ENCODE measurements at regions not wholly inside any gene's neighbourhood (a gene's known extent, or its start where the extent isn't known, plus 50 kb on each side); places are given as distances from the start of the nearest gene placed in this dataset.

DNA sequence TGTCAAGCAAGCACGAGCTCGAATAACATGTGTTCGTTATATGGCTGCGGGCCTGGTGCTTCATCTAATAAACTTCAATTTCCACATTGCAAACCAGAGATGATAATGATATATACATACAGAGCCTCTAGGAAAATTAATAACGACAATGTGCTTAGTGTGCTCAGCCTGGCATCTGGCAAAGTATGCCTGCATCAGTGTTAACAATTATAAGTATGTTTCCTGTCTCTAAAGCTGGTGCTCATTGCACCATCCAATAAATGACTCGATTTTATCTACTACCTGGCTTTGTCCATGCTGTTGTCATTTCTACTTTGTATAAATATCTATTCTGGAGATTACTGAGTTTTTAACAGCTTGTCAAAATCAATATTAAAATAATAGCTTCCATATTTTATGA, 1402.6 kb downstream of the MRPL39 start:
- no peak for FAIRE-seq

DNA sequence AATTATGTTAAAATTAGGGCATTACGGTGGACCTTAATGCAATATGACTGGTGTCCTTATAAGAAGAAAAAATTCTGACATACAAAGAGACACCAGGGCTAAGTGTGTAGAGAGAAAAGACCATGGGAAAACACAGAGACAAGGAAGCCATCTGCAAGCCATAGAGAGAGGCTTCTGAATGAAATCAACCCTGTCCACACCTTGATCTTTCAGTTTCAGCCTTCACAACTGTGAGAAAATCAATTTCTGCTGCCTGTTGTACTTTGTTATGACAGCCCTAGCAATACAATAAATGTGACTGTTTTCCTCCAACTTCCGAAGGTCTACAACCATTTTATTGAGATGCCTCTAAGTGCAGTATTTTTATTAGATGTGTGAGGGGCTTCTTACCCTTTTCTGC, 1407.2 kb downstream of the MRPL39 start:
- FAIRE-seq = no peak

DNA sequence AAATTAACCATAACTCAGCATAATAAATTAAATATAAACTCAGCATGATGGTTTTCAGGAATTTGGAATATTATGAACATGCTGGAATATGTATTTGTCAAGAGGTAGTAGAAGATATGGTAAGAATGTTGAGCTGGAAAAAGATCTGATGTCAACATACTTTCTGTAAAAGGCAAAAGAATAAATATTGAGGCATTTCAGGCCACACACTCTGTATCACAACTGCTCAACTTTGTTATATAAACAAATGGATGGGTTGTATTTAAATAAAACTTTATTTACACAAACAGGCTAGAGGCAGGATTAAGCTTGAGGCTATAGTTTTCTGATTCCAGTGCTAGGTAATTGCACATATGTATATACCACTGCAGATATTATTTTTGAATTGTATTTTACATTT, 1409.4 kb downstream of the MRPL39 start:
- FAIRE-seq = no peak

DNA sequence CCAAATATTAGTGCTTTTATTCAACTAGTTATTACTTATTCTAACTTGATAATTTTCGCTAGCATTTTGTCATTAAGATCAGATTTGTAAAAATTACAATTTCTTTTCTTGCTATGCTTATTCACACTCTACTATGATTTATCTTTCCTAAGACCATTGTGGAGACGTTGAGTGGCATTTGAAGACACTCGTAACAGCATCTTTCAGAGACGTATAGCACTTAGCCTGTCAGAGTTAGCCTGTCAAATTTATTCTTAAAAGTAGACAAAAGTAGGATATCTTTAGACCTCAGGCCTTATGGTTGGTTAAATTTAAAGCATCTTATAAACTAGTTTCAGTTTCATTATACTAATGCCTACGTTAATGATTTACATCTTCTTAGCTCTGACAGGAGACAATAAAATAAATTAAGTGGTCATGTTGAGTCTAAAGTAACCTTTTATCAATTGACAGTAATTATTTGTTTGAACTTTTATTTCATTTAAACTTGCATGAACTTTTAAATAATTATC, 1410.1 kb downstream of the MRPL39 start:
- FAIRE-seq = peak; percentile 37

DNA sequence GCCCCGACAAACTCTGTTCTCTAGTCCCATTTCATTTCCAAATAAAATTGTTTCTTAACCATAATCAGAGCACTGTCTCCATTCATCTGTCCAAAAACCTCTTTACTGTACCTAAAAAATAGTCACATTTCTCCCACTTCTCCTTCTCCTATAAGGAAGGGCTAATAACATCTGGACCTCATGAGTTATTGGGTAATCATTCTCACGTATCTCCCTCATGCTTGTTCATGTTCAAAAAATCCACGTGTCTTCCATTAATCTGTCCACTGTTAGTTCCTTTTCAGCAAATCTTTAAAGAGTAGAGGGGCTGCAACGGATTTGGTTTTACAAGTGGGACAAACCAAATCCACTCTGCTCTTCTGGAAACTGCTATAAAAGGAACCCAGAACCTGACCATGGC, 1418.8 kb downstream of the MRPL39 start:
- FAIRE-seq = no peak

DNA sequence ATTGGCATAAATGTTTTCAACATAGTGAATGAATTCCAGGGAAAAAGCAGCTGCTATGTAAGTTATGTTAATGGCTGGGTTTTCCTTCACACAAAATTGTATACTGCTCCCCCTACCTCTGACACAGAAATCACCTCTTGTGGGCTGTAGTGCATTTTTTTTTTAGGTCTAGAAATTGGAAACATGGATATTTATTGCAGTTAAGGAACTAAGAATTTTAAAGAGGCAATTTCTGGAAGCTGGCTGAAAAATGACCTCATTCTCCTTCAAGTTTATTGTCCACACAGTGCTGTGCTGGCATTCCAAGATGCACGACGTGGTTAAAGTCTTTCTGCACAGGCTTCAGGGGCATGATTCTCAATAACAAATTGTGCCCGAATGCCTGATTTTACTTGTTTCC, 1424.2 kb downstream of the MRPL39 start:
- no peak for FAIRE-seq

DNA sequence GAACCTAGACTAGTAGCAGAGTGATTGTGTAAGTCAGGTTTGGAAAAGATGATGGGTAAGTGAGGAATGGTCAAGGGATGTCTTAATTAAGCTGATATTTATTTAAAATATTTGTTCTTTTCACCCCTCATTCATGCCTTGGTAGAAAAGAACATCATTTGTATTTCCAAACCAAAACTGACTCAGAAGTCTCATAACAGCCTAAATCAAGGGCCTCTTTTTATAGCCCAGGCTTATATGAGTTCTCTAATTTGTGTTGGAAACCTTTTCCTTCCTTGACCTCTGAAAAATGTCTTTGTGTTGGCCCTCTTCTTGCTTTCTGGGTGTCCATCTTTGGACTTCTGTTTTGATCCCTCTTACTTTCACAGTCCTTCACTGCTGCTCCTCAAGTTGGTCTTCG, 1428.2 kb downstream of the MRPL39 start:
- no peak for FAIRE-seq

DNA sequence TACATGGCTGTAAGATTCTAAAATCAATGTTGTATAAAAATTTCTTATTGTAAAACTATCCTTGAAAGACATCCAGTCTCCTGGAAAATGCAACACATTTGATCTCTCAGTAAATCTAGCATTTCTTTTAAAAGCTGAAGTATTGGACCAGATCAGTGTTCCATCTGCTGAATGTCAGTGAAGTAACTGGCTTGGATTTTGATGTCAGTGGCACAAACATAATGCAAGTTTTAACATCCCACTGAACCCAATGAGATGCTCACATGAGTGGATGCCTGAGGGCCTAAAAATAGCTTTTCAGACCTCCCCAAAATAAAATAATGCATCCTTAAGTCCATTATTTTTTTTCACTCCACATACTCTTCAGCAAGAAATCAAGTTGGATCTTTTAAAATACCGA, 1432.2 kb downstream of the MRPL39 start:
- FAIRE-seq = no peak

DNA sequence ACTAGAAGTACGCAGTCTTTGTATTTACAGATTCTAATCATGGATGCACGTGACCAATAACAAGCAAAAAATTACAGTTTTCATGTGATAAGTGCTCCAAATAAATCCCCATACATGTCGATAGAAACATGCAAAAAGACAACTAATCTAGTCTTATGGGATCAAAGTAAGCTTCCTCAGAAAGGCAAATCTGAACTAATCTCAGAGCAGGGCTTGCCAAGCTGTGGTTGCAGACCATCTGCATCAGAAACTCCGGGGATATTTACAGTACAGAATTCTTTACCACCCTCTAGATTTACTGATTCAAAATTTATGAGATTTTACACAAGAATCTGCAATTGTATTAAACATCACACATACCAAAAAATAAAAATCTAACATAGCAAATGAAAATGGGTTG, 1435.5 kb downstream of the MRPL39 start:
- no peak for FAIRE-seq

DNA sequence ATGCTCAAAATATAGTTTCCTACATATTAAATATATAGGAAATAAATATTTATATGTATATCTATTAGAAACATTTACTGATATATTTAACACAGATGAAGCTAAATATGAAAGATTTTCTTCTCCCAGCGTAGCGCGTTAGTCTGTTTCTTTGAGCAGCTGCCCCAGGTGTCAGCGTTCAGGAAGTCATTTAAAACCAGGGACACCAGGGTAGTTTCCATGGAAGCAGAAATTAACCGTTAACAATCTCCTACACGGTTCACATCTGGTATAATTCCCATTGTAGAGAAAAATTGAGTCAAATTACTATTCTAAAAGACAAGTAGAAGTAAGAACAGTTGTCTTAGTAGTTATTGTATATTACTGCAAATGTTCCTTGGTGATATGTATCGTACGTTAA, 1443.7 kb downstream of the MRPL39 start:
- no peak for FAIRE-seq

DNA sequence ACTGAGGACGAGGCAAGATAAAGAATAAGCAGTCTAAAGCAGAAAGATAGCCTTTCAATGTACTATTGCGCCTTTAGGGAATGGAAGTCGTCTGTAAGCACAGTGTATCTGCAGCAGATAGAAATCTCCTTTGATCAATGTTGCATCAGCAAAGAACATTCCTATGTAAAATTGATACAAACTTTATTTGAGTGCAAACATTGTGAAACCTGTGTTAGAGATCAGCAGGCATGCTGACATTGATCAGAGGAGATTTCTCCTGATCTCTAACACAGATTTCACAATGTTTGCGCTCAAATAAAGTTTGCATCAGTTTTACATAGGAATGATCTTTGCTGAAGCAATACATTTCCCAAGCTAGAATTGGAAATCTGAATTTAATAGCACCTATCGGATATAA, 1446.8 kb downstream of the MRPL39 start:
- no peak for FAIRE-seq

DNA sequence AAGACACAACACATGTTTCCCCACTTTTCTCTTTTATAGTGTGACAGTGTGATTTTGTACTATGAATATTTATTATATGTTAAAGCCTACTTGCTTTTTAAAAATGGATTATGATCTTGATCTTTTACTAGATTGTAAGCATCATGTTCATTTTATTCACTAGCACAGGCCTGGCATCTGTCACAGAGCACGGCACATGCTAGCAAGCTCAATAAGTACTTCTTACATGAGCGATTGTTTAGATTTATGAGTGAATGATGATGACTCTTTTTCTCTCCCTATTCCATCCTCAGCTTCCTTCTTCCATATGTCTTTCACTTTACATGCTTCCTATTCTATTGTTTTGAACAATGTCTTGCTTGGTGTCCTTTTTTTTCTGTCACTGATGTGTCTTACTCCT, 1454.1 kb downstream of the MRPL39 start:
- FAIRE-seq = no peak

DNA sequence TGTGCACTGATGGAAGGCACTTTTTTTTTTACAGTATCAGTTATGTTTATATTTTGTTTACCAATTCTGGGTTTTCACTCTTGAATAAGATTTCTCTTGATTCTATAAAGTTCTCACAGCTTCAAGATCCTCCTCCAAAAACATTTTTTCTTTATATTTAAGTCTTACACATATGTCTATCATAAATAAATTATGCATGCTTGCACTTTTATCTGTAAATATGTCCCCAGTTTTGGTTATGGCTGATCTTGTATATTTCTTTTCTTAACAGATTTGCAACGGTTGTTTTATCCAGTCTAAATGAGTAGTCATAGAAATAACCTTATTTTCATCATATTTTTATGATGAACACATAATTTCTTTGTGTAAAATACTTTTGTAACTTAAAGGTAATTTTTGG, 1456.5 kb downstream of the MRPL39 start:
- FAIRE-seq = peak; percentile 46

DNA sequence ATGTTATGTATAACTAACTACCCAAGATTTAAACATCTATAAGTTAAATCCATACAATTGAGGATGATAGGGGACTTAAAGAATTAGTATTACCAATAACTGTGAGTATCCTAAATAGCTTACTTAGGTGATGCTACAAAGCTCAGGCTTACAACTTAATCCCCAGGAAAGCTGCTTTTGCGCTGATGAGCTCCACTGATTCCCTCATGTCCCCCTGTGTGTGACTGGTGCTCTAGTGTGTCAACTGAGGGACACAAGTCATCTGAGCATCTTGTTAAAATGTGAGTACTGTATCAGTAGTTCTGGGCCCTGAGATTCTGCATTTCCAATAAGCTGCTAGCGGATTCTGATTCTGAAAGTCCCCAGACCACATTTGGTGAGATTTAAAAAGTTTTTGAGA, 1458.8 kb downstream of the MRPL39 start:
- FAIRE-seq = no peak

DNA sequence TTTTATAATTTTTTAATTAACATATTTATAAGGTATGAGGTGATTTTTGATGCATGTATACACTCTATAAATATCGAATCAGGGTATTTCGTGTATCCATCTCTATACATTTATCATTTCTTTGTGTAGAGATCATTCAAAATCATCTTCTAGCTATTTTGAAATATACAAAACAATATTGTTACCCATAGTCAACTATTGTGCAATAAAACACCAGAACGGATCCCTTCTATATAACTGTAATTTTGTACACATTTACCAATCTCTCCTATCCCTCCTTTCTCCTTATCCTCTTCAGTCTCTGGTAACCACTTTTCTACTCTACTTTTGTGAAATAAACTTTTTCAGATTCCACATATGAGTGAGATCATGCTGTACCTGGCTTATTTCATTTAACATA, 1459.6 kb downstream of the MRPL39 start:
- FAIRE-seq = no peak

DNA sequence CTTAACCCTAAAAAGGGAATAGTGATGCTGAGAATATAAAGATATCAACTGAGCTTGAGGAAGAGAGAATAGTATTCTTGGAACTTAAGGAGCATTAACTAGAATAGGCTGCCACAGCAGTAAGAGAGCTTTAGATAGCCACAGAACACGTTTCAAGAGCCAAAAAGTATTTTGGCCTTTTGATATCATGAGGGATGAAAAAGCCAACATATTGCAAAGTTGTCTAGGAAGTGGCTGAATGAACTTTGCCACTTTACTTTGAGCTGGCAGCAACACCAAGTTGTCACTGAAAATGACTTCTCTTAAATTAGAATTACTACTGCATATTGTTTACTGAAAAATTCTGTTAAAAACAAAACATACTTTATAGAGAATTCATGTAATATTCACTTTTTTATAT, 1476.2 kb downstream of the MRPL39 start:
- no peak for FAIRE-seq

DNA sequence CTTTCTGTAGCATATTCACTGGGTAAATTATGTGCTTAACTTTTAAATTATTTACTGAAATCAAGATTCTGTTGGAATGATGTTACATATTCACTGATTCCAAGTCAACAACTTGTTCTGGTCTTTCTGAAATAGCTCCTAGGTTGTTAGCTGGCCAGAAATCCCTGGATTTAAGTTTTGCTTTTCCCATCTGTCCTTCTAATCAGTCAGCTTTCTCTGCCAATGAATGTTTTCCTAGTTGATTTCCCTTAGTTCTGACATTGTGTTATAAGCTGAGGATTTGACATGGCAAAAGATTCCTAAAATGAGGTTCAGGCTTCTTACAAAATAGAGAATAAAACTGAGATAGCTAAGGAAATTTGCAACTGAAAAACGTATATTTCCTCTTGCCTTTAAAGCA, 1479.6 kb downstream of the MRPL39 start:
- FAIRE-seq = no peak

DNA sequence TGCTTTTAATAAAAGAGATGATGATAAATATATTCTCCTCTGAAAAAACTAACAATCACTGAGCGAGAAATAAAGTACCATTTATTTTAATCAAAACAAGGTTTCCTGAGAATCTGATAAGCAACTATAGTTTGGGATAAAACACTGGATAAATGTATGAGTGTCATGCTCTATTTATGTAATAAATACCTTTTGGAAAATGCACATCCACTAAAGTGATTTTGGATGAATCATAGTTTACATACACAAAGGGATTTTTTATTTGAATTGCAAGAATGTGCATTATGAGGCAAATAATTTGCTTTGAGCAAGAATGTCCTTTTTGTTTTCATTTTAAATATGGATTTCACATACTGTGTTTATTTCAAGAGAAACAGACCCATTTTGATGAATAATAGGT, 1483.5 kb downstream of the MRPL39 start:
- no peak for FAIRE-seq

DNA sequence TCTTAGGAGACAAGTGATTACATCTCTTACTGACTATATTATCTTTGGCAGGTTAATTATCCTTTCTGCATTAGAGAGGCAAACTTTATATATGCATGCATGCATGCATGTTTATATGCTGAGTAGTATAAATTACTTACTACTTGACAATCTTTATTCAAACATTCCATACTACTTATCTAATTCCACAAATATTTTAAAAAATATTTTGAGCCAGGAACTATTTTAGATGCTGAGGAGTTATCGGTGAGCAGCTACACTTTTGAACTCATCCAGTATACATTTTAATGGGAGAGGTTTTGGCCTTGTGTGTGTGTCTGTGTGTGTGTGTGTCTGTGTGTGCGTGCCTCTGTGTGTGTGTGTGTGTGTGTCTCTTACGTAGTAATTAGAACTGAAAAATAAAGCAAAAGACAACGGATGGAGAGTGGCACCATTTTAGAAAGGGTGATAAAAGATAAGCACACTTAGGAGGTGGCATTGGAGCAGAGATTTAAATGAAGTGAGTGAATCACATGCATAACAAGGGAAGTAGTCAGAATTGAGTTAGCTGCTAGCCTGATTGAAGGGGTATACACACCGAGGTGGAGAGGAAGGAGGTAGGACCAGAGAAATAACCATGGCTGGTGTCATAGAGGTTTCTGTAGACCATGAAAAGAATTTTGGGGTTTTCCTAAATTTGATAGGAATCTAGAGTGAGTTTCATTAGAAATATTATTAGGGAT, 1488.4 kb downstream of the MRPL39 start:
- FAIRE-seq = no peak

DNA sequence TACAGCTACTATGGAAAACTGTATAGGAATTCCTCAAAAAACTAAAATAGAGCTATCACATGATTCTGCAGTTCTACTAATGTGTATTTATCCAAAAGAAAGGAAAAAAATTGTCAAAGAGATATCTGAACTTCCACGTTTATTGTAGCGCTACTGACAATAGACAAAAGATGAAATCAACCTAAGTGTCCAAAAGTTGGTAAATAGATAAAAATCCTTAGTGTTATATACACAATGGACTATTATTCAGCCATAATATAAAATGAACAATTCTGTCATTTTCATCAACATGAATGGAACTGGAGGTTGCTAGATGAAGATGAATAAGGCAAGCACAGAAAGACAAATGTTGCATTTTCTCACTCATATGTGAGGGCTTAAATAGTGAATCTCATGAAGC, 1492.1 kb downstream of the MRPL39 start:
- FAIRE-seq = no peak

DNA sequence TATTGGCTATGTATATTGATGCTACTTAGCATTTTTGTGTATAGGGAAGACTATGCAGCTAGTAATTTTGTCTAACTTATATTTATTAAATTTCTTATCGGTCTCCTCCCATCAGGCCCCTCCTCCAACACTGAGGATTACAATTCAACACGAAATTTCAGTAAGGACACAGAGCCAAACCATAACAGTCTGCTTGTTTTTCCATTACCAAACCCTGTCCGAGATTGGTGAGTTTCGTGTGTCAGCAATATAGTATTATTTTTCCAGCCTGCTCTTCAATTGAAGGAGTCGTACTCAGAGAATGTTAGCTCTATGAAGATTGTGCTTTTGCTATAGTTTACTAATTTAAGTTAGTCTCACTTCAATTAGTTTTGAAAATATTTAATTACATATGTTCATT, 1495.3 kb downstream of the MRPL39 start:
- FAIRE-seq = no peak

DNA sequence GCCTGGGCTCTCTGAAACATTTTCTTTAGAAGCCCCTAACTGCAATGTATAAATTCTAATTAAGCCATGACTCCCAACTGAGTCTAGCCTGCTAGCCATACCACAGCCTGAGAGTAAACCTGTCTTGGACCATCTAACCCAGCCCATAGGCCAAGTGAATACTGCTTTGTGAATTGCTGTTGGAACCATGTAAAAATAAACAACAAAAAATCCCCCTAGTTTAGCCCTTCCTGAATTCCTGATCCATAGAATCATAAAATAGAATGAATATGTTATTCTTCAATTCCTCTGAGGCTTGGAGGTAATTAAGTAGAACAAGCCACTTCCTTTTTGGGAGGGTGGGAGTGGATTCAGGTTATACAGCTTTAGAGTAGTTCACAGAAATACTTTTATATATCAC, 1496.4 kb downstream of the MRPL39 start:
- FAIRE-seq = no peak

DNA sequence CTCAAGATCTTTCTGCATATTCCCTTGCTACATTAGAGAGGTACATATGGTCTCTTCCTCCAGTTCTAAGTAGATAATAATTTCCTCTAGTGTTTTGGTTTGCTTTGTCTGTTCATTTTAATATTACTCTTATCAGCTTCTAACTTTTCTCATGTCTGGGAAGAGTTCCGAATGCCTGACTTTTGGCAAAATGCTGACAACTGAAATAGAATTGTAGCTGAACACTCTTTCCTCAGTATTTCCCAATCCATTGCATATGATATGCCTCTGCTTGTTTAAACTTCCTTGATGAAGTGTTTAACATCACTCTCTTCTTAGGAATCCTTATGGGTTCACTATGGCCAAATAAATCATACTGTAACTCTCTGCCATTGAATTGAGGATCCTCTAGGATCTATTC, 1510.1 kb downstream of the MRPL39 start:
- FAIRE-seq = no peak

DNA sequence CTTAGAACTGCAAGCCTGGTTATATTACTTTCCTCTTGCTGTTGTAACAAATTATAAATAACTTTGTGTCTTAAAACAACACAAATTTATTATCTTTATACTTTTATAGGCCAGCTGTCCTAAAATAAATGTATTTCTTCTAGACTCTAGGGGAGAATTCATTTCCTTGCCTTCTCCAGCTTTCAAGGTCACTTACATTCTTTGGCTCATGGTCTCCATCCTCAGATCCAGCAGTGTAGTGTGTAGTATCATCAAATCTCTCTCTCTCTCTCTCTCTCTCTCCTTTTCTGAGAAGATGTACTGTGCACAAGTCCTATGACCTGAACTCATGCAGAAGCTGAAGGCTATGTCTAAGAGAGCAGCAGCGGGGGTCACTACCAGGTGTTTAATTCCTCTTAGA, 1510.6 kb downstream of the MRPL39 start:
- FAIRE-seq = peak; percentile 78

DNA sequence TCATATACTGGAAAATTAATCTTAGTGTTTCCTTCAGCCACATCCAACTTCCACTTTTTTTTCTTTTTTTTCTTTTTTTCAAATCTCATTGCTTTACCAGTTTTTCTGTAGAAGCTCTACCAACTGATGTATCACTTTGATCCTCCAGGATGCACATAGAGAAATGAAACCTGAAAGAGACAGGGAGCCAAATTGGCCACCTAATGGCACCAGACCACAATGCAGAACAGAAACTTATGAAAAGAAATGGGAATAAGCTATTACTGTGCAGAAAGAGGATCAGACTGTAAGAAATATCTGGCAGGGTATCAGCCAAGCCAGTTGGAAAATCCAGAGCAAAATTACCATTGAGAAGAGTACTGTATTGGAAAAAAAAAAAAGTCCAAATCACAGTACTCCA, 1514.2 kb downstream of the MRPL39 start:
- no peak for FAIRE-seq

Measured in endometrium (tissue), 2 donors.